Tibial nerve (tissue), 4 donors: ENCODE measurements at regions not wholly inside any gene's neighbourhood (a gene's known extent, or its start where the extent isn't known, plus 50 kb on each side); places are given as distances from the start of the nearest gene placed in this dataset.

ENCODE experiments used
- DNase-seq, 2 donors: peaks; one replicate each; pipeline ENCODE4 v3.0.0-alpha.2; 2019; ENCODE audit warnings: low spot score in 2 of 2
- H3K27ac ChIP-seq, 4 donors: fragments of 200-600 bp; sonication (generic) in 3 of 4; one replicate each; pipeline ENCODE4 v1.5.1; 2017 to 2019; ENCODE audit warnings: mild to moderate bottlenecking in 1 of 4
- H3K27me3 ChIP-seq, 2 donors: fragments of 200-600 bp; sonication (generic) in 1 of 2; one replicate each; pipeline versions ENCODE4 v1.5.1 to v1.6.0; 2017 to 2019
- H3K36me3 ChIP-seq, 3 donors: fragments of 200-600 bp; sonication (generic); one replicate each; pipeline ENCODE4 v1.5.1; 2018 to 2019
- H3K4me1 ChIP-seq, 4 donors: fragments of 200-600 bp; sonication (generic) in 3 of 4; one replicate each; pipeline ENCODE4 v1.5.1; 2017 to 2019
- H3K4me3 ChIP-seq, 4 donors: fragments of 200-600 bp; sonication (generic) in 3 of 4; one replicate each; pipeline ENCODE4 v1.5.1; 2017 to 2019; ENCODE audit warnings: mild to moderate bottlenecking in 1 of 4, moderate library complexity in 1 of 4
- H3K9me3 ChIP-seq, 4 donors: fragments of 200-600 bp; sonication (generic) in 3 of 4; one replicate each; pipeline ENCODE4 v1.5.1; 2017 to 2019
- EP300 ChIP-seq, 2 donors: sonication (generic); formaldehyde crosslinking; IDR thresholded peaks; one replicate each; pipeline ENCODE4 v1.6.1; 2017; ENCODE audit warnings: antibody characterized with exemption in 2 of 2, mild to moderate bottlenecking in 1 of 2
- POLR2A ChIP-seq, 2 donors: fragments of 450-650 bp; IDR thresholded peaks; one replicate each; pipeline ENCODE4 v1.6.1; 2017; ENCODE audit warnings: antibody characterized with exemption in 2 of 2, mild to moderate bottlenecking in 2 of 2, moderate library complexity in 2 of 2
- WGBS, 2 donors: methylation state at CpG; one replicate each; pipeline ENCODE4 v1.1.5; 2018; 5-methylcytosine and 5-hydroxymethylcytosine counted together
- TF ChIP-seq, protein P1 (sequence below), 5 experiments: fragments of 200-600 bp in 3 of 5; fragments of 450-650 bp in 2 of 5; sonication (generic) in 3 of 5; IDR thresholded peaks; one replicate each; pipeline ENCODE4 v1.5.1; 2016 to 2019; ENCODE audit warnings: antibody characterized with exemption in 5 of 5, mild to moderate bottlenecking in 3 of 5, moderate library complexity in 2 of 5

DNA sequence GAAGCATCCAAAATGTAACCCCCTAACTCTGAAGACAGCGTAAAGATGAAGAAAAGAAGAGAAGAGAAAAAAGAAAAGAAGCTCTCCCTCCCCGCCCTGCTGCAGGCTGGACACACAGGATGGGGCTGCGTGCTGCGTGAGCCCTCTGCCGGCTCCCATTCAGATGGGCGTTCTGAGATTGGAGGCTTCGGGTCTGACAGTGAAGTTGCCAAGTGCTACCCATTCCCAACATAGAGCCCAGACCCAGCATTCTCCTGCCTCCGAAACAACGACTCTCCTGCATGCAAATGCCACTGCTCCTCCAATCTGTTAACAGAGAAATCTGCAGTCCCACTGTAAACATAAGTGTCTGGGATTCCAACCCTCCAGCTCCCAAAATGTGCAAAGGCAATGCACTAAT is 234.9 kb downstream of the BCL11A start:
- Histone ChIP-seq H3K9me3 (no peaks in the 10 kb centered on the region), H3K4me1 (peaks cover 0 to 12% (median 0%) of the 10 kb centered on the region in 4 donors), H3K36me3 (no peaks in the 10 kb centered on the region), H3K4me3 (no peak overlapping the region), H3K27ac (no peak overlapping the region), H3K27me3 (peaks cover 0 to 12% of the 10 kb centered on the region in 2 donors)
- no peak for TF ChIP-seq POLR2A (IDR thresholded peaks at IDR 0.05)
- TF ChIP-seq EP300 (IDR thresholded peaks at IDR 0.05) = no peak
- TF ChIP-seq, protein P1, sequence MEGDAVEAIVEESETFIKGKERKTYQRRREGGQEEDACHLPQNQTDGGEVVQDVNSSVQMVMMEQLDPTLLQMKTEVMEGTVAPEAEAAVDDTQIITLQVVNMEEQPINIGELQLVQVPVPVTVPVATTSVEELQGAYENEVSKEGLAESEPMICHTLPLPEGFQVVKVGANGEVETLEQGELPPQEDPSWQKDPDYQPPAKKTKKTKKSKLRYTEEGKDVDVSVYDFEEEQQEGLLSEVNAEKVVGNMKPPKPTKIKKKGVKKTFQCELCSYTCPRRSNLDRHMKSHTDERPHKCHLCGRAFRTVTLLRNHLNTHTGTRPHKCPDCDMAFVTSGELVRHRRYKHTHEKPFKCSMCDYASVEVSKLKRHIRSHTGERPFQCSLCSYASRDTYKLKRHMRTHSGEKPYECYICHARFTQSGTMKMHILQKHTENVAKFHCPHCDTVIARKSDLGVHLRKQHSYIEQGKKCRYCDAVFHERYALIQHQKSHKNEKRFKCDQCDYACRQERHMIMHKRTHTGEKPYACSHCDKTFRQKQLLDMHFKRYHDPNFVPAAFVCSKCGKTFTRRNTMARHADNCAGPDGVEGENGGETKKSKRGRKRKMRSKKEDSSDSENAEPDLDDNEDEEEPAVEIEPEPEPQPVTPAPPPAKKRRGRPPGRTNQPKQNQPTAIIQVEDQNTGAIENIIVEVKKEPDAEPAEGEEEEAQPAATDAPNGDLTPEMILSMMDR (IDR thresholded peaks at IDR 0.05) = no peak
- 24 to 31% methylated on average over 9 of the region's 9 CpGs for WGBS, 2 donors
- DNase-seq = no peak

DNA sequence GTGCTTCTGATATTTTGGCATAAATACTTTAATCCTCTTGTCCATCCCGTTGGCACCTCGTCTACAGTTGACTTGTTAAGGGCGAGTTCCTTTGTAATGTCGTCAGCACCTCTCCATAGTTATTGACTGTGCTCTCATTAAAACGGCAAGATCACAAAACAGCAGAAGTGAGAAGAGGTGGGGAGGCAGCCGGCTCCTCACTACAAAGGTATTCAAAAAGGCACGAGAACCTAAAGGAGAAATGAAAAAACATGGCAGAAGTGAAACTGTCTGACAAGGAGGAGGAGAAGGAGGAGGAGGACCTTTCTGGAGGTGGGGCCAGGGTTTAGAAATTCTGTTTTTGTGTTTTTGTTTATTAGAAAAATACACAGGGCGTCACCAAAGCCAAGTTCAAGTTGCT is 235.6 kb downstream of the BCL11A start:
- H3K4me1 ChIP-seq = peaks cover 0 to 12% (median 0%) of the 10 kb centered on the region in 4 donors
- peaks cover 0 to 12% of the 10 kb centered on the region in 2 donors for H3K27me3 ChIP-seq
- H3K27ac ChIP-seq = no peak overlapping the region
- 48 to 51% methylated on average over 8 of the region's 8 CpGs for WGBS, 2 donors
- no peak for DNase-seq
- H3K36me3 ChIP-seq = no peaks in the 10 kb centered on the region
- H3K9me3 ChIP-seq = no peaks in the 10 kb centered on the region
- H3K4me3 ChIP-seq = no peak overlapping the region
- no peak for TF ChIP-seq POLR2A (IDR thresholded peaks at IDR 0.05)
- TF ChIP-seq EP300 (IDR thresholded peaks at IDR 0.05) = no peak
- TF ChIP-seq, protein P1 (IDR thresholded peaks at IDR 0.05) = no peak

DNA sequence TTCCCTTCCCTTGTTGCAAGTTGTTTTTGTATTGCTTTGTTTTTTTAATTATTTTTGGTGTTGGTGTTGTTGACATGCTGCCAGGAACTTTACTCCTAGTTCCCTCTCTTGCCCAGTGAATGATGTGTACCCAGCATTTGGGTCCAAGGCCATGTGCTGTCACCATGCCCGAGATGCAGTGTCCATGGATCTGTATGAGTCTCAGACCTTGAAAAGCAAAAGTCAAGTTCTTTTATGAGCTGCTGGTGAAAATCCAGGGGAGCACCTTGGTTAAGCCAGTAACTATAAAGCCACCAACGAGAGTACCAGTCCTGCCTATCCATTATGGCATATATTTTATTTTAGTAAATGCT is 236.4 kb downstream of the BCL11A start:
- Histone ChIP-seq H3K27ac (peak overlapping the region in 1 of 4 donors; percentile 4), H3K4me1 (peaks cover 0 to 12% (median 0%) of the 10 kb centered on the region in 4 donors), H3K36me3 (no peaks in the 10 kb centered on the region), H3K4me3 (no peak overlapping the region), H3K27me3 (peaks cover 0 to 12% of the 10 kb centered on the region in 2 donors), H3K9me3 (no peaks in the 10 kb centered on the region)
- 59 to 85% methylated on average over 2 of the region's 2 CpGs for WGBS, 2 donors
- no peak for DNase-seq
- TF ChIP-seq POLR2A (IDR thresholded peaks at IDR 0.05) (no peak), EP300 (IDR thresholded peaks at IDR 0.05) (no peak)
- TF ChIP-seq, protein P1 (IDR thresholded peaks at IDR 0.05) = no peak

DNA sequence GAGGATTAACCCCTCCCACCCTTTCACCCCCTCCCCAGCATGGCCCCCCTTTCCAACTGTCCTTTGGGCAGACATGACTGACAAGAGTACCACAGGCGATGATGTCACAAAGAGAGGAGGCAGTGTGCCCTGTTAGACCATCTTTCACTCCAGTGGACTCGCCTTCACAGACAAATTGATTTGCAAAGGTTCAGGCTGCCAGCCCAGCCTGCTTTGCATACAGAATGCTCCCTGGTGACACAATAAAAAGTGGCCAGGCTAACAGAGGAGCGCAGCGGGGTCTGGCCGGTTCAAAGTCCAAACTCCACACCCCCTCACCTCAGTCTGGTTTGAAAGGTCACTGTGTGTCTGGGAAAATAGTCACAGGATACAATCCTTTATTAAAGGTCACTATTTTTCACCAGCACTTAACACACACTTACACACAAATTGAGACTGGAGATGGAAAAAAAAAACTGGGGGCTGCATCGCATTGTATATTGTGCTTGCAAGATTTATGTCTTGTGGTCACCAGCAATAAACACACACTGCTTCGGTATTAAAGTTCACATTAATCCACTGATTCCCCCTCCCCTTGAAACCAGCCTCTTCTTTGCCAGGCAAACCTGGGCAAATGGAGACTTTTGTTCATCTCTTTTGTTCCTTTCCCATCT is 236.9 kb downstream of the BCL11A start:
- H3K36me3 ChIP-seq = no peaks in the 10 kb centered on the region
- peak overlapping the region in 1 of 4 donors; percentile 4 for H3K27ac ChIP-seq
- peaks cover 0 to 12% of the 10 kb centered on the region in 2 donors for H3K27me3 ChIP-seq
- peaks cover 0 to 12% (median 0%) of the 10 kb centered on the region in 4 donors for H3K4me1 ChIP-seq
- H3K4me3 ChIP-seq = no peak overlapping the region
- DNase-seq = no peak
- no peaks in the 10 kb centered on the region for H3K9me3 ChIP-seq
- no peak for TF ChIP-seq EP300 (IDR thresholded peaks at IDR 0.05)
- TF ChIP-seq, protein P1 (IDR thresholded peaks at IDR 0.05) = no peak
- no peak for TF ChIP-seq POLR2A (IDR thresholded peaks at IDR 0.05)
- 47 to 60% methylated on average over 7 of the region's 7 CpGs for WGBS, 2 donors

DNA sequence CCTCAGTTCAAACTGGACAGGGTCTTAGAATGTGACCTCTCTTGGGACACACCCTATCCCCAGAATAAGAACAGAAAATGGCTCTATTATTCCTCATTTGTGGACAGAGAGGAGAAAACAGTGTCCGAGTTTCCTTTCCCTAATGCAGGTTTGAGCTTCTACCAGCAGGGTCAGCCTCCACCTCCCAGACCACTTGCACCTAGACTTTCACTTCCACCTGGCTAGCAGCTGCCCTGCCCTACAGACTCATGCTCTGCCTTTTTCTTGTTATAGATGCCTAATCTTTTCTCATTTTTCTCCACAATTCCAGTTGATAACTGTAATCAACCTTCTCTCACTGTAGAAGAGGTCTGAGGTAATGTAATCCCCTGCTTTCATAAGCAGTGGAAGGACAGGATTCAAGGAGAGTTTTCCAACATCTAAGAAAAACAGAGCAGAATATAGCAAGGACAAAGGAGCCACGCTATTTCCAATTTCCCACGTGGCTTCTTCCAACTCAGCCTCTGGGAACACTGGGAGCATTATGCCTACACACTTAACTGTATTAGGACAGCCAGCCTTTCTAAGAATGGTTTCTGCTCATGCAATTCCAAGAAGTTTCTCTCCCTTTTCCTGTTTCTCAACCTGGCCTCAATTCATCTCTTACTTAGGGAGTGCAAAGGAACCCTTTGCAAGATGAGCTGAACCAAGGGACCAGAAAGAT is 239.8 kb downstream of the BCL11A start:
- H3K4me1 ChIP-seq = peaks cover 0 to 10% (median 0%) of the 10 kb centered on the region in 4 donors
- H3K9me3 ChIP-seq = no peaks in the 10 kb centered on the region
- no peaks in the 10 kb centered on the region for H3K36me3 ChIP-seq
- no peak for DNase-seq
- 58 to 64% methylated on average over 3 of the region's 3 CpGs for WGBS, 2 donors
- TF ChIP-seq POLR2A (IDR thresholded peaks at IDR 0.05) = no peak
- TF ChIP-seq, protein P1 (IDR thresholded peaks at IDR 0.05) = no peak
- TF ChIP-seq EP300 (IDR thresholded peaks at IDR 0.05) = no peak
- peaks cover 0 to 3% of the 10 kb centered on the region in 2 donors for H3K27me3 ChIP-seq
- H3K4me3 ChIP-seq = no peak overlapping the region
- H3K27ac ChIP-seq = no peak overlapping the region
